K562 (cell line): ENCODE measurements at regions not wholly inside any gene's neighbourhood (a gene's known extent, or its start where the extent isn't known, plus 50 kb on each side); places are given as distances from the start of the nearest gene placed in this dataset.

ENCODE experiments used
- ATAC-seq: fragments of 200-7000 bp; cut with Tn5 transposase; 3 replicates; pipeline ENCODE4 v1.9.1; 2020; ENCODE audit warnings: moderate library complexity
- BruUV-seq: library from RNA; stranded (reverse); fragments of 400-500 nt; replicated peaks from 2 replicates; lab custom pipeline; 2021; lab: Mats Ljungman, UMichigan
- CTCF ChIA-PET: fragments of 300-600 bp; formaldehyde crosslinking; extraction: SDS; loops from one replicate; lab custom pipeline; 2021; ENCODE audit warnings: low intra/inter-chr PET ratio; lab: Yijun Ruan, JAX
- POLR2A ChIA-PET: fragments of 300-600, 350-650 bp; sonication (Branson Sonifier 250); formaldehyde crosslinking; extraction: SDS; loops from one replicate; lab custom pipeline; 2021; ENCODE audit warnings: antibody characterized with exemption, inconsistent platforms; lab: Yijun Ruan, JAX
- DNase-seq, 4 experiments: peaks; one replicate each; pipeline versions ENCODE4 v3.0.0 to v3.0.0-alpha.2; 2011 to 2018; ENCODE audit warnings: low spot score in 3 of 4, mixed read lengths in 3 of 4; ENCODE audit errors: extremely low read depth in 1 of 4
- FAIRE-seq: peaks from 2 replicates; lab custom pipeline; 2011; peaks lifted over from hg19 to GRCh38; lab: Jason Lieb, UNC
- H2AFZ ChIP-seq: 2 replicates; pipeline ENCODE4 v1.6.0; 2011; ENCODE audit warnings: low read depth, low read length, control low read depth, inconsistent platforms
- H3K27ac ChIP-seq: fragments of 200-600 bp; 3 replicates; pipeline ENCODE4 v1.8.0; 2011; ENCODE audit warnings: low read depth, mild to moderate bottlenecking, control low read depth, inconsistent platforms, low read length, moderate library complexity, mixed read lengths; ENCODE audit errors: extremely low read depth
- H3K27me3 ChIP-seq, 2 experiments: fragments of 300-600 bp in 1 of 2; 2 replicates in 1 of 2; 3 replicates in 1 of 2; pipeline versions ENCODE4 v1.6.0 to v1.8.0; 2011; ENCODE audit warnings: inconsistent platforms in 2 of 2, low read length in 2 of 2, mild to moderate bottlenecking in 1 of 2, mixed read lengths in 1 of 2, moderate library complexity in 1 of 2; ENCODE audit not compliant: control insufficient read depth in 2 of 2, insufficient read depth in 2 of 2
- H3K36me3 ChIP-seq: fragments of 300-600 bp; 3 replicates; pipeline ENCODE4 v1.8.0; 2011; ENCODE audit warnings: mild to moderate bottlenecking, low read length, inconsistent platforms; ENCODE audit not compliant: control insufficient read depth, insufficient read depth
- H3K4me1 ChIP-seq, 2 experiments: fragments of 200-600 bp in 1 of 2; replicated peaks in 1 of 2; 2 replicates in 1 of 2; 3 replicates in 1 of 2; pipeline versions ENCODE4 v1.5.1 to v1.8.0; 2011; ENCODE audit warnings: inconsistent platforms in 2 of 2, low read length in 2 of 2, mild to moderate bottlenecking in 1 of 2, mixed read lengths in 1 of 2, moderate library complexity in 1 of 2; ENCODE audit not compliant: control insufficient read depth in 2 of 2, insufficient read depth in 2 of 2
- H3K4me2 ChIP-seq: 2 replicates; pipeline ENCODE4 v1.6.1; 2011; ENCODE audit warnings: low read length, control low read depth, inconsistent platforms, mixed read lengths; ENCODE audit not compliant: insufficient read depth
- H3K4me3 ChIP-seq: fragments of 200-600 bp; sonication (generic), shearing (Covaris generic); 2 replicates; pipeline ENCODE4 v1.5.1; 2016; ENCODE audit warnings: control low read depth, inconsistent platforms
- H3K79me2 ChIP-seq: fragments of 200-600 bp; 3 replicates; pipeline ENCODE4 v1.8.0; 2011; ENCODE audit warnings: low read length, inconsistent platforms; ENCODE audit not compliant: control insufficient read depth, insufficient read depth
- H3K9ac ChIP-seq, 2 experiments: 2 replicates each; pipeline versions ENCODE4 v1.6.0 to v1.6.1; 2011; ENCODE audit warnings: low read depth in 2 of 2, low read length in 2 of 2, control low read depth in 1 of 2, inconsistent platforms in 1 of 2, mild to moderate bottlenecking in 1 of 2, mixed read lengths in 1 of 2; ENCODE audit not compliant: insufficient read depth in 1 of 2
- H3K9me1 ChIP-seq: one replicate; pipeline ENCODE4 v1.6.0; 2011; ENCODE audit warnings: inconsistent platforms, mild to moderate bottlenecking, low read length, moderate library complexity; ENCODE audit not compliant: control insufficient read depth, insufficient read depth
- H3K9me3 ChIP-seq: replicated peaks from 2 replicates; pipeline ENCODE4 v1.5.1; 2011; ENCODE audit warnings: low read depth, low read length, inconsistent platforms; ENCODE audit not compliant: control insufficient read depth, insufficient read depth
- H4K20me1 ChIP-seq: replicated peaks from 2 replicates; pipeline ENCODE4 v1.6.1; 2011; ENCODE audit warnings: low read length, inconsistent platforms, mixed read lengths; ENCODE audit not compliant: control insufficient read depth, insufficient read depth
- C11orf30 ChIP-seq: fragments of 450-650 bp; IDR thresholded peaks from 2 replicates; pipeline ENCODE4 v1.6.1; 2016; ENCODE audit warnings: low read depth, mild to moderate bottlenecking
- EGR1 ChIP-seq: fragments of 450-650 bp; conservative IDR thresholded peaks from 2 replicates; pipeline ENCODE4 v1.6.1; 2017; ENCODE audit warnings: mild to moderate bottlenecking
- ETV5 ChIP-seq: sonication (generic); formaldehyde crosslinking; IDR thresholded peaks from 2 replicates; pipeline ENCODE4 v1.4.0; 2020; ENCODE audit warnings: low read depth, mild to moderate bottlenecking, missing genetic modification reagents
- GABPB2 ChIP-seq: fragments of 250-450 bp; sonication (Bioruptor Pico); conservative IDR thresholded peaks from 2 replicates; pipeline ENCODE4 v1.5.1; 2021; ENCODE audit warnings: mild to moderate bottlenecking
- NEUROD1 ChIP-seq: fragments of 150-350 bp; IDR thresholded peaks from 2 replicates; pipeline ENCODE4 v1.6.1; 2014; ENCODE audit warnings: borderline replicate concordance, low read length, low read depth; ENCODE audit not compliant: partially characterized antibody
- SREBF2 ChIP-seq: sonication (generic); formaldehyde crosslinking; IDR thresholded peaks from 2 replicates; pipeline ENCODE4 v1.4.0; 2020; ENCODE audit warnings: mild to moderate bottlenecking, missing genetic modification reagents
- STAT6 ChIP-seq: sonication (generic); formaldehyde crosslinking; IDR thresholded peaks from 2 replicates; pipeline ENCODE4 v1.8.1; 2023; ENCODE audit warnings: mild to moderate bottlenecking, missing genetic modification reagents
- TAF9B ChIP-seq: fragments of 450-650 bp; IDR thresholded peaks from 2 replicates; pipeline ENCODE4 v1.6.1; 2018; ENCODE audit warnings: mild to moderate bottlenecking; ENCODE audit not compliant: partially characterized antibody
- TBL1XR1 ChIP-seq, 2 experiments: IDR thresholded peaks; 2 replicates each; pipeline ENCODE4 v1.6.1; 2012; ENCODE audit warnings: improper control_type of control experiment in 2 of 2, low read length in 2 of 2, mild to moderate bottlenecking in 1 of 2
- THRAP3 ChIP-seq: fragments of 450-650 bp; IDR thresholded peaks from 2 replicates; pipeline ENCODE4 v1.6.1; 2016; ENCODE audit warnings: mild to moderate bottlenecking, inconsistent platforms, borderline replicate concordance
- ZNF696 ChIP-seq: fragments of 250-450 bp; sonication (Bioruptor Pico); conservative IDR thresholded peaks from 2 replicates; pipeline ENCODE4 v1.4.0; 2020; ENCODE audit warnings: mild to moderate bottlenecking, moderate library complexity
- ZNF766 ChIP-seq: fragments of 200-800 bp; sonication (Bioruptor generic); conservative IDR thresholded peaks from 2 replicates; pipeline ENCODE4 v1.6.1; 2016; ENCODE audit warnings: missing genetic modification characterization, missing compliant biosample characterization
- WGBS: fragments of 100-300 bp; shearing (Covaris generic); methylation state at CpG from one replicate; pipeline ENCODE4 v1.1.6; 2016; ENCODE audit warnings: low coverage, mixed read lengths; ENCODE audit not compliant: insufficient coverage; ENCODE audit errors: missing lambda C conversion rate; 5-methylcytosine and 5-hydroxymethylcytosine counted together
- in situ Hi-C: fragments of 300-500 bp; cut with MboI; formaldehyde crosslinking; loops from 4 replicates; pipeline ENCODE4 v1.15.0; 2018; ENCODE audit warnings: inconsistent platforms, mixed read lengths
- intact Hi-C: fragments of 100-400 bp; cut with micrococcal nuclease; formaldehyde crosslinking; loops from 2 replicates; pipeline ENCODE4 v1.14.2; 2022

GRCh38 chr2:75915851-75916634 lies 205.3 kb upstream of the GCFC2 start:
- Histone ChIP-seq H3K79me2 (peaks cover 6% of the 10 kb centered on the region; the same call in 2 of the 3 replicates), H3K9ac (no peak overlapping the region), H3K4me3 (no peak overlapping the region), H3K4me1 (no peaks in the 10 kb centered on the region), H4K20me1 (no peaks in the 10 kb centered on the region), H3K36me3 (peaks cover 31% of the 10 kb centered on the region; the same call in 2 of the 3 replicates), H3K27ac (no peak overlapping the region), H3K4me2 (no peak overlapping the region), H3K27me3 (no peaks in the 10 kb centered on the region), H2AFZ (no peak overlapping the region), H3K9me1 (no peaks in the 10 kb centered on the region), H3K9me3 (no peaks in the 10 kb centered on the region)
- in situ Hi-C loops (no loop called here), intact Hi-C loops (no loop called here)
- DNase-seq (no peak), FAIRE-seq (no peak), ATAC-seq (no peak)
- ChIA-PET POLR2A (interaction anchor here (0.6 kb wide), 1 partner anchor 8 kb away, joined by 3 read pairs; no protein-coding TSS in a partner anchor), CTCF (no interaction called here)
- 44% methylated on average over 5 of the region's 5 CpGs for WGBS
- no peak for TF ChIP-seq SREBF2
- TF ChIP-seq TBL1XR1 (IDR thresholded peaks at IDR 0.05; ENCODE audit: low read length in 2 of 2): no peak
- no peak for TF ChIP-seq STAT6
- TF ChIP-seq ETV5 (CRISPR knock-in tag): no peak
- TF ChIP-seq TAF9B: no peak
- TF ChIP-seq NEUROD1: no peak
- no peak for TF ChIP-seq THRAP3
- TF ChIP-seq C11orf30: no peak
- TF ChIP-seq GABPB2 (CRISPR knock-in tag): no peak
- no peak for TF ChIP-seq ZNF696 (CRISPR knock-in tag)
- no peak for TF ChIP-seq ZNF766 (CRISPR knock-in tag)
- no peak for TF ChIP-seq EGR1
- BruUV-seq: no TSS peak
